ENCODE measurements at regions not wholly inside any gene's neighbourhood (a gene's known extent, or its start where the extent isn't known, plus 50 kb on each side); places are given as distances from the start of the nearest gene placed in this dataset.

- TF ChIP-seq CTCF (tag by site-specific recombination; IDR thresholded peaks at IDR 0.05) (no peak), ZNF629 (tag by site-specific recombination; IDR thresholded peaks at IDR 0.05) (no peak), ZNF324 (tag by site-specific recombination; IDR thresholded peaks at IDR 0.05) (no peak), KLF8 (tag by site-specific recombination; IDR thresholded peaks at IDR 0.05) (no peak)
- TF ChIP-seq, protein P1, sequence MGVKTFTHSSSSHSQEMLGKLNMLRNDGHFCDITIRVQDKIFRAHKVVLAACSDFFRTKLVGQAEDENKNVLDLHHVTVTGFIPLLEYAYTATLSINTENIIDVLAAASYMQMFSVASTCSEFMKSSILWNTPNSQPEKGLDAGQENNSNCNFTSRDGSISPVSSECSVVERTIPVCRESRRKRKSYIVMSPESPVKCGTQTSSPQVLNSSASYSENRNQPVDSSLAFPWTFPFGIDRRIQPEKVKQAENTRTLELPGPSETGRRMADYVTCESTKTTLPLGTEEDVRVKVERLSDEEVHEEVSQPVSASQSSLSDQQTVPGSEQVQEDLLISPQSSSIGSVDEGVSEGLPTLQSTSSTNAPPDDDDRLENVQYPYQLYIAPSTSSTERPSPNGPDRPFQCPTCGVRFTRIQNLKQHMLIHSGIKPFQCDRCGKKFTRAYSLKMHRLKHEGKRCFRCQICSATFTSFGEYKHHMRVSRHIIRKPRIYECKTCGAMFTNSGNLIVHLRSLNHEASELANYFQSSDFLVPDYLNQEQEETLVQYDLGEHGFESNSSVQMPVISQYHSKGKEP (tag by site-specific recombination; IDR thresholded peaks at IDR 0.05): no peak
Measured at GRCh38 chr10:117470733-117471132, 71.8 kb upstream of the EMX2 start.

Data from HEK293 (cell line).